Neuron (in vitro differentiated cells): ENCODE measurements at regions not wholly inside any gene's neighbourhood (a gene's known extent, or its start where the extent isn't known, plus 50 kb on each side); places are given as distances from the start of the nearest gene placed in this dataset.

Source experiments
- H2AFZ ChIP-seq: one replicate; pipeline ENCODE4 v1.6.1; 2013; ENCODE audit warnings: low read depth, mild to moderate bottlenecking, inconsistent platforms, low read length, moderate library complexity
- H3K27me3 ChIP-seq: one replicate; pipeline ENCODE4 v1.6.1; 2013; ENCODE audit warnings: low read length; ENCODE audit not compliant: insufficient read depth
- H3K36me3 ChIP-seq: one replicate; pipeline ENCODE4 v1.6.1; 2013; ENCODE audit warnings: low read length; ENCODE audit not compliant: insufficient read depth
- H3K4me1 ChIP-seq: one replicate; pipeline ENCODE4 v1.6.1; 2013; ENCODE audit warnings: low read length; ENCODE audit not compliant: insufficient read depth
- H3K4me3 ChIP-seq: 2 replicates; pipeline ENCODE4 v1.5.1; 2013; ENCODE audit warnings: mild to moderate bottlenecking, low read length, moderate library complexity
- H3K9me3 ChIP-seq: one replicate; pipeline ENCODE4 v1.6.1; 2013; ENCODE audit warnings: low read length

DNA sequence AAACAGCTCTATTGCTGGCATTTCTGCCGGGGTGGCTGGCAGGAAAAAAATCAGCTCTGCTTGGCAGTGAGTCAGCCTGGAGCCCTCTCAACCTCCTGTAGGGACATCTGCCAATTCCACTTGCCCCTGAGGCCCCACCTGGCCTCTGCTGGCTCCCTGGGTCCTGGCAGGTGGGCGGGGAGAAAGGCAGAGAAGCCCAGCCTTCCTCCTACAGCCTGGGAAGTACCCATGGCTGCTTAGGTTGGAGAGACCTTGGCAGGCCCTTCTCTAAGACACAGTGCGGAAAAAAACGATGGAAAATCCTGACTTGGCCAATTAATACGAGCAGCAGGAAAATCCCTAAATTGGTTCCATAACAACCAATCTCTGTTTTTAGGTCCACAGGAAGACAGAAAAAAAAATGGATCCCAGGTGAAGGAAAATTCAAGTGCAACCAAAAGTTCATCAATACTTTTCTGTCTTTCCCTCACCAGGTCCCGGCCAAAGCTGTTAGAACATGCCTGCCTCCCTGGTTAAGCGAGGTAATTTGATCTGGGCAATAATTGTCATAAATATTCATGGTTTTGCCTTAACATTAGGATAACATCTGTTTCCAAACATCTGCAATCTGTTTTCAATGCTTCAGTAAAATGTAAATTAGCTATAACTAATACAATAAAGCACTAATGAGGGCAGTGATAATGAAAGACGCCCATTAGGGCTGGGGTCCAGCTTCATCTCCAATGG lies 245.9 kb downstream of the TFCP2L1 start:
- Histone ChIP-seq H2AFZ (no peak overlapping the region), H3K27me3 (peaks cover 2% of the 10 kb centered on the region), H3K36me3 (no peaks in the 10 kb centered on the region), H3K4me1 (no peaks in the 10 kb centered on the region), H3K9me3 (no peaks in the 10 kb centered on the region), H3K4me3 (no peak overlapping the region)

DNA sequence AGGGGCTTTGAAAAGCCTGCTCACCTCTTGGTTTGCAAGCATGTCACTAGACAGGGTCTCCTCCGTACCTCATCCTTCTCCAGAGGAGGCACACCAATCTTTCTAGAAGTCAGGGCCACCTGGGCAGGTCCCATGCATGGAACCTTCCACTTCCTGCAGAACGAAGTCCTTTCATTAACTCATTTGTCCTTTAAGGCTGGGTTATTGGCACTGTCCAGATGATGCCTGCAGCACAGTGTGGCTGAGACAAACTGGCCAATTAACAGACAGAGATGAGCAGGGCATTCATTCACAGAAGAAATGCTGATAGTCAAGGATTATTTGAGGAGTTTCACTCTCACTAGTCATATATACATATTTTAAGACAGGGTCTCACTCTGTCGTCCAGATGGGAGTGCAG lies 245.3 kb downstream of the TFCP2L1 start:
- Histone ChIP-seq H3K36me3 (no peaks in the 10 kb centered on the region), H3K4me1 (no peaks in the 10 kb centered on the region), H3K27me3 (no peaks in the 10 kb centered on the region), H3K9me3 (no peaks in the 10 kb centered on the region), H3K4me3 (no peak overlapping the region), H2AFZ (no peak overlapping the region)

DNA sequence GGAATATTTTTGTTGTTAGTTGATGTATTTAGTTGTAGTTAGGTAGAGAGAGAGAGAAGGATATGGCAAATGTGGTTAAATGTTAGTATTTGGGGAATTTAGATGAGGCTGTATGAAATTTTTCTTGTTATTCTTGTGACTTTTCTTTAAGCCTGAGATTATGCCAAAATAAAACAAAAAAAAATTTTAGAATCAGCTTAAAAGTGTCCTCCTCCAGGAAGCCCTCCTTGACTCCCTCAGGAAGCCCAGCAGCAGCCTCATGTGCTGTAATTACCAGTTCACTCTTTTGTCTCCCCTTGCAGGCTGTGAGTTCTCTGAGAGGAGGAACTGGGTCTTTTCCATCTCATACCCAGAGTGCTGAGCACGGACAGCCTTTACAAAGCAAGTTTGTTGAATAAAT lies 243.5 kb downstream of the TFCP2L1 start:
- no peak overlapping the region for H3K4me3 ChIP-seq
- H3K9me3 ChIP-seq = no peaks in the 10 kb centered on the region
- H2AFZ ChIP-seq = no peak overlapping the region
- no peaks in the 10 kb centered on the region for H3K36me3 ChIP-seq
- no peaks in the 10 kb centered on the region for H3K4me1 ChIP-seq
- peaks cover 3% of the 10 kb centered on the region for H3K27me3 ChIP-seq

DNA sequence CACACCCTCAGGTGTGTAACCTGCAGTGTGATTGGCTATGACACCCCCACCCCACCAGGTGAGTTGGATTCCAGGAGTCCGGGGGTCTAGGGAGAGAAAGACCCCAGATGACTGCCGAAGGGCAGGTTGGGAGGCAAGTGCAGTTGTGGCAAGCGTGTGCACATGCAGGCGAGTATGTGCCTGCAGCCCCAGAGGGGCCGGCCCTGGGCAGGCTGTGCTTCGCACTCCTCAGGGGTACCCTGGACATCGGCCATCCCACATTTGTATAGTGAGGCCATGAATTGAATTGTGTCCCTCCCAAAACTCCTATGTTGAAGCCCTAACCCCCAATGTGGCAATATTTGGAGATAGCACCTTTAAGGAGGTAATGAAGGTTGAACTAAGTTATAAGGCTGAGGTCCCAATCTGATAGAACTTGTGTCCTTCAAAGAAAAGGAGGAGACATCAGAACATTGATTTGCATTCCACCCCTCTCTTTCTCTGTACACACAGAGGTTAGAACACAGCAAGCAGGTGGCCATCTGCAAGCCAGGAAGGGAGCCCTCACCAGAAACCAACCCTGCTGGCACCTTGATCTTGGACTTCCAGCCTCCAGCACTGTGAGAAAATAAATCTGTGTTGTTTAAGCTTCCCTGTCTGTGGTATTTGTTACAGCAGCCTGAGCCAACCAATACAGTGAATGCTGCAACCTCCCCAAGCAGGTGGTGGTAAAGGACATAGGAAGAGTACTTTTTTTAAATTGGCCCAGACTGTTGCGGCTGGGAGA lies 241.8 kb downstream of the TFCP2L1 start:
- no peaks in the 10 kb centered on the region for H3K4me1 ChIP-seq
- H3K9me3 ChIP-seq = no peaks in the 10 kb centered on the region
- H3K36me3 ChIP-seq = no peaks in the 10 kb centered on the region
- H3K4me3 ChIP-seq = no peak overlapping the region
- H2AFZ ChIP-seq = no peak overlapping the region
- H3K27me3 ChIP-seq = peaks cover 3% of the 10 kb centered on the region

DNA sequence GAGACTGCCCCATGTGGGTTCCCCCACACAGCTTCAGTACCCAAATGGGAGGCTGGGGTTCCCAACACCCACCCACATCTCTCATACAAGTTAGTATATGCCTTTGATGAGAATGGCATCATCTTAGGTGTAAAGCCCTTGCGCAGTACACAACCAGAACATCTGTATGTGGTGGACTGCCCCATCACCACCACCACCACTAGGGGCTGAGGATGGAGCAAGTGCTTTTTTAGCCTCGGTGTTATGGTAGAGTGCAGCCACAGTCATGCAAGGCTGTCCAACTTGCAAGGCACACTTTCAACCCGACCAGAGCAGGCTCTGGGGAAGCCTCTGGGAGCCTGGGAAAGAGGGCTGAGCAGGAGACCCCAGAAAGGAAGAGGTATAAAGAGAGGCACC lies 241.2 kb downstream of the TFCP2L1 start:
- no peak overlapping the region for H3K4me3 ChIP-seq
- H3K36me3 ChIP-seq = no peaks in the 10 kb centered on the region
- no peaks in the 10 kb centered on the region for H3K4me1 ChIP-seq
- no peak overlapping the region for H2AFZ ChIP-seq
- peaks cover 3% of the 10 kb centered on the region for H3K27me3 ChIP-seq
- no peaks in the 10 kb centered on the region for H3K9me3 ChIP-seq

DNA sequence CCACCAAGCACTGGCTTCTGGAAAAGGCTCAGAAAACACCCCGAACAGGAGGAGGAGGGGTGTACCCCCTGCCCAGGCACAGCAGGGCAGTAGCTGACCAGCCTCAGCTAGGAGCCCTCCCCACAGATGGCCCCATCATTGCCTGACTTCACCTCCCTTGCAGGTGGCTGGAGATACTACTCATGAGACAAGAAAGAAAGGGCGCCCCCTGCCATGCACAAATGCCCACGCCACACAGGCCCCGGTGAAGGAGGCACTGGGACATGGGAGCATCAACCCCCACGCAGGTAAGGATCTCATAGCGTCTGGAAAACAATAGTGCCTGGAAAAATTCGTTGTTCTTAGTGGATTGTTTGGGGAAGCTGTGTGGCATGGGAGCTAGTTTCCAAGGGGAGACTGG lies 240.6 kb downstream of the TFCP2L1 start:
- peaks cover 3% of the 10 kb centered on the region for H3K27me3 ChIP-seq
- H2AFZ ChIP-seq = no peak overlapping the region
- no peaks in the 10 kb centered on the region for H3K9me3 ChIP-seq
- no peaks in the 10 kb centered on the region for H3K4me1 ChIP-seq
- no peaks in the 10 kb centered on the region for H3K36me3 ChIP-seq
- H3K4me3 ChIP-seq = no peak overlapping the region

DNA sequence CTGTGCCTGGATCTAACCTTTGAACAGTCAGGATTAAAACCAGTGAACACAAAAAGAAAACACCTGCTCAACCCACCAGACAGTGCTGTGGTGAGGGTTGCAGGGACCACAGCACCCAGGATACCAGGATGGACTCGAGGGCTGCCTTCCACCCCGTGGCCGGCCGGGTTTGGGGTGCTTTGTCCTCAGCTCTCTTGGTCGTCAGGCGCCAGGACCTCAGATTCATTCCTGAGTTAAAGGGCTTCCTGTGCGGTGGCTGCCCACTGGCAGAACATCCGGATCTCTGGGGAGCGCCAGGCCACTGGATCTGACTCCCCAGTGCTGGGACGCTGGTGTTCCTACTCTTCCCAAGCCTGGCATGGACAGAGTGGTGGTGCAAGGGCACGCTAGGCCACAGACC lies 239.8 kb downstream of the TFCP2L1 start:
- Histone ChIP-seq H3K4me3 (no peak overlapping the region), H3K36me3 (no peaks in the 10 kb centered on the region), H3K9me3 (no peaks in the 10 kb centered on the region), H3K27me3 (peaks cover 3% of the 10 kb centered on the region), H2AFZ (no peak overlapping the region), H3K4me1 (no peaks in the 10 kb centered on the region)

DNA sequence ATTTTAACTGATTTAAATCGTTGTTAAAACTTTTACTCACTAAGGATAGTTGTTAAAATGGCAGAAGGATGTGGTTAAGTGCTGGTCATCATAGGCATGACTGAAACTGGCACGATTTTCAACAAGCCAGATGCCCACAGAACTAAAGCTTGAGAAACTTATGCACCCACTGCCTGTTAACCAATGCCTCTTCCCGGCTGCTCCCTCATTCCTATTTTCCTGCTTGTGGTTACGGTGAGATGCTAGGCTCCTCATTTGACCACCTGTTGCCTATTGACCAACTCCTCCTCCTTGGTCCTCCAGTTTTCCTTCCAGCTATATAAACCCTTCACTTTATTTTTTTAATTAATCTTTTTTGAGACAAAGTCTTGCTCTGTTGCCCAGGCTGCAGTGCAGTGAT lies 238.7 kb downstream of the TFCP2L1 start:
- Histone ChIP-seq H3K36me3 (no peaks in the 10 kb centered on the region), H3K4me1 (no peaks in the 10 kb centered on the region), H3K4me3 (no peak overlapping the region), H3K9me3 (no peaks in the 10 kb centered on the region), H3K27me3 (peaks cover 3% of the 10 kb centered on the region), H2AFZ (no peak overlapping the region)

DNA sequence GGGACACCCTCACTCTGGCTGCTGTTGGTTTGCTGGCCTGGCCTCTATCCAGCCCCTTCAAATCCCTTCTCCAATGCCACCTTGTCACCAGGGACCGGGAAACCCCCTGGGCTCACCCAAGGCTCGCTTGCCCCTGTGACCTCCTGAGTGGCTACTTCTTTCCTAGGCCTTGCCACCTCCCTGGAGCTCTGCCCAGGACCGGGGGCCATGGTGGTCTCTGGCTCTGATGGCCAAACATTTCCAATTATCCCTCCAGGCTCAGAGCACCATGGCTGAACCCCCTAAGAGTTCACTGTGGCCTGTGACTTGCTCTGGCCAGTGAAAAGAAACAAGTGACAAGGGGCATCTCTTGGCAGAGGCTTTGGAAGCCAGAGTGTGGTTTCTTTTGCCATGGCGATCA lies 237.6 kb downstream of the TFCP2L1 start:
- H3K4me1 ChIP-seq = no peaks in the 10 kb centered on the region
- H3K36me3 ChIP-seq = no peaks in the 10 kb centered on the region
- no peaks in the 10 kb centered on the region for H3K9me3 ChIP-seq
- H3K27me3 ChIP-seq = peaks cover 3% of the 10 kb centered on the region
- no peak overlapping the region for H3K4me3 ChIP-seq
- H2AFZ ChIP-seq = no peak overlapping the region

DNA sequence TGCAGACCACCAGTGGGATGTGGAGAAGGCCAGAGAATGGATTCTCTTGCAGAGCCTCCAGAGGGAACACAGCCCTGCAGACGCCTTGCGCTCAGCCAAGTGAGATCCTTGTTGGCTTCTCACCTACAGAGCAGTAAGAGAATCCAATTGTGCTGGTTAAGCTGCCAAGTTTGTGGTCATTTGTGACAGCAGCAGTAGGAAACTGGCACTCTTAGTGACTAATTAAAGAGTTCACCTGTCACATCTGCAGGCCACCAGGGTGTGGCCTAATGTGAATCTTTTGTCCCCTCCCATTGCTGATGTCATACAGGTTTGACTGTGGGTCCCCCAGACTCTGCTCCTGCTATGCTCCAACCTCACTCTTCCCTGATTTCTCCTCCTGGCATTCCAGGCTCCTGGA lies 235.9 kb downstream of the TFCP2L1 start:
- Histone ChIP-seq H3K4me1 (no peaks in the 10 kb centered on the region), H3K9me3 (peaks cover 4% of the 10 kb centered on the region), H3K4me3 (no peak overlapping the region), H2AFZ (no peak overlapping the region), H3K27me3 (peaks cover 3% of the 10 kb centered on the region), H3K36me3 (no peaks in the 10 kb centered on the region)

DNA sequence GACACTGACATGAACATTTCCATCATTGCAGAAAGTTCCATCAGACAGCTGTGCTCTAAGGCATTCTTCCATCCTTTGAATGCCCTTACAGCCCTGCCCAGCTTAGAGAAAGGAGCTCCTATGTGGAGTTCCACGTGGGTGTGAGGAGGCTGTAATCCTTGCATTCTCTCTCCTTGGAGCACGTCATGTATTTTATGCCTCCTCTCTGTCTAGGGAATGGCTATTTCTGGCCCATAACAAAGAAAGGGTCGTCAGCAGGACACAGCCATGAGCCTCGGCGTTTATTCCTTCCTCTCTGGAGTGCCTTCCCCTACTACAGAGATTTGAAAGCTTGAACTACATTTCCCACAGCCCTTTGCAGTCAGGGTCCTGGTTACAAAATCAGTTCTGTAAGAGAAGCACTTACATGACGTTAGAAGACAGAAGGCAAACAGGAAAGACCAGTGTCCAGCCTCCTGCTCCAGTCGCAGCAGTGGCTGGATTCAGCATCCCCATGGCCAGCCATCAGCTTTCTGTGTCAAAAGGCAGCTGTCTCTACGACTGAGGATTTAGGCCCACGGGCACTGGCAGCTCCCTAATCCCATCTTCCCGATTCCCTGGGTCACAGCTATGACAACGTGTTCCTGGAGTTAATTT lies 234.9 kb downstream of the TFCP2L1 start:
- no peaks in the 10 kb centered on the region for H3K36me3 ChIP-seq
- H3K4me3 ChIP-seq = no peak overlapping the region
- no peaks in the 10 kb centered on the region for H3K4me1 ChIP-seq
- peaks cover 6% of the 10 kb centered on the region for H3K9me3 ChIP-seq
- peaks cover 3% of the 10 kb centered on the region for H3K27me3 ChIP-seq
- no peak overlapping the region for H2AFZ ChIP-seq

DNA sequence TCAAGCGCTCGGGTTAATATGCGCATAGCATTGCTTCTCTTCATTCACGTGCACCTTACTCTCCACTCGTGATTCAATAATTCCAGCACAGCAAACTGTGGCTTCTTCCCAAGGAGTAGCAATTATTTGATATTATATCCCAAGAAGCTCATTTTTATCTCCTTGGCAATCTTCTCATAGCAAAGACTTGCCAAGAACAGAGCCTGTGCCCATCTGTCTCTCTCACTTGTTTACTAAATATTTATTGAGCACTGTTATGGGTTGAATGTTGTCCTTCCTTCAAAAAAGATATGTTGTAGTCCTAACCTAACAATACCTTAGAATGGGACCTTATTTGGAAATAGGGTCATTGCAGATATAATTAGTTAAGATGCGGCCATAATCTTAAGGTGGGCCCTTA lies 233.7 kb downstream of the TFCP2L1 start:
- Histone ChIP-seq H3K36me3 (no peaks in the 10 kb centered on the region), H2AFZ (no peak overlapping the region), H3K9me3 (peaks cover 6% of the 10 kb centered on the region), H3K4me1 (no peaks in the 10 kb centered on the region), H3K27me3 (no peaks in the 10 kb centered on the region), H3K4me3 (no peak overlapping the region)

DNA sequence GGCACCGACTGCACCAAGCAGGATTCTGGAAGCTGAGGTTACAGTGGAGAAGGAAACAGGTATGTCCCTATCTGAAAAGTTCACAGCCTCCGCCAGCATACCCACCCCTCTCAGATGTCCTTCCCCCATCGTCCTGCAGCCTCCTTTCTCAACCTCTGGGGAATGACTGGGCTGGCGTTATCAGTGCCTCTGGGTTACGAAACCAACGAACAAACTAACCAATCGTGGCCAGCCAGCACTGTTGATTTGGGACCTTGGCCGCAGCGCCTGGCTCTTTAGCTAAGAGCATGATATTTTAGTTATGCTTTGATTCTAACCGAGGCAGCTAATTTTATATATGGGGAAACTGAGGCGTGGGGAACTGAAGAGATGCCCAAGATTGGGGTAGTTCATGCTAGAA lies 233.0 kb downstream of the TFCP2L1 start:
- Histone ChIP-seq H3K9me3 (peaks cover 6% of the 10 kb centered on the region), H3K4me3 (no peak overlapping the region), H2AFZ (no peak overlapping the region), H3K27me3 (no peaks in the 10 kb centered on the region), H3K36me3 (no peaks in the 10 kb centered on the region), H3K4me1 (no peaks in the 10 kb centered on the region)
